Upper lobe of right lung (tissue), 1 donor: ENCODE measurements at regions not wholly inside any gene's neighbourhood (a gene's known extent, or its start where the extent isn't known, plus 50 kb on each side); places are given as distances from the start of the nearest gene placed in this dataset.

Source experiments
- ATAC-seq: fragments of 200-7000 bp; cut with Tn5 transposase; one replicate; pipeline ENCODE4 v1.9.1; 2020; ENCODE audit warnings: mild to moderate bottlenecking, moderate library complexity
- DNase-seq: peaks from one replicate; pipeline ENCODE4 v3.0.0-alpha.2; 2020
- H3K27ac ChIP-seq: fragments of 200-600 bp; one replicate; pipeline ENCODE4 v1.8.0; 2022
- H3K27me3 ChIP-seq: fragments of 200-600 bp; one replicate; pipeline ENCODE4 v1.8.0; 2022; ENCODE audit warnings: mild to moderate bottlenecking
- H3K36me3 ChIP-seq: fragments of 200-600 bp; one replicate; pipeline ENCODE4 v1.8.0; 2022
- H3K4me1 ChIP-seq: fragments of 200-600 bp; one replicate; pipeline ENCODE4 v1.8.0; 2022
- H3K4me3 ChIP-seq: fragments of 200-600 bp; one replicate; pipeline ENCODE4 v1.8.0; 2022; ENCODE audit warnings: mild to moderate bottlenecking
- H3K9me3 ChIP-seq: fragments of 200-600 bp; one replicate; pipeline ENCODE4 v1.8.0; 2022
- CTCF ChIP-seq: fragments of 200-600 bp; IDR thresholded peaks from one replicate; pipeline ENCODE4 v1.8.0; 2022; ENCODE audit warnings: antibody characterized with exemption
- intact Hi-C: fragments of 100-400 bp; cut with DNase I; formaldehyde crosslinking; loops from one replicate; pipeline ENCODE4 v1.11.0; 2022
- donor health status: DM: no; HTN: yes; CAD: no; lungs with severe emphysema.

- ATAC-seq (no peak), DNase-seq (peak; percentile 27)
- intact Hi-C loops = no loop called here
- Histone ChIP-seq H3K4me3 (no peak overlapping the region), H3K36me3 (no peaks in the 10 kb centered on the region), H3K4me1 (peaks cover 16% of the 10 kb centered on the region), H3K27me3 (no peaks in the 10 kb centered on the region), H3K27ac (no peak overlapping the region), H3K9me3 (no peaks in the 10 kb centered on the region)
- no peak for TF ChIP-seq CTCF
These were observed 112.3 kb downstream of the CRYAA start for GRCh38 chr21:43280949-43281633.

GRCh38 chr21:43279578-43279894, 110.7 kb downstream of the CRYAA start:
- H3K36me3 ChIP-seq = no peaks in the 10 kb centered on the region
- DNase-seq (peak; percentile 59), ATAC-seq (no peak)
- no peaks in the 10 kb centered on the region for H3K27me3 ChIP-seq
- H3K9me3 ChIP-seq = no peaks in the 10 kb centered on the region
- H3K4me1 ChIP-seq = peaks cover 16% of the 10 kb centered on the region
- intact Hi-C loops = no loop called here
- no peak overlapping the region for H3K4me3 ChIP-seq
- H3K27ac ChIP-seq = no peak overlapping the region
- no peak for TF ChIP-seq CTCF

- DNase-seq (peak; percentile 55), ATAC-seq (no peak)
- H3K36me3 ChIP-seq = no peaks in the 10 kb centered on the region
- no peaks in the 10 kb centered on the region for H3K27me3 ChIP-seq
- no peak overlapping the region for H3K27ac ChIP-seq
- intact Hi-C loops = no loop called here
- no peaks in the 10 kb centered on the region for H3K9me3 ChIP-seq
- H3K4me1 ChIP-seq = peaks cover 16% of the 10 kb centered on the region
- H3K4me3 ChIP-seq = no peak overlapping the region
- TF ChIP-seq CTCF = no peak
These were observed 110.2 kb downstream of the CRYAA start for GRCh38 chr21:43278766-43279577.

- Histone ChIP-seq H3K27me3 (no peaks in the 10 kb centered on the region), H3K4me3 (no peak overlapping the region), H3K27ac (no peak overlapping the region), H3K4me1 (peaks cover 16% of the 10 kb centered on the region), H3K9me3 (no peaks in the 10 kb centered on the region), H3K36me3 (no peaks in the 10 kb centered on the region)
- DNase-seq (peak; percentile 77), ATAC-seq (peak; percentile 42)
- no peak for TF ChIP-seq CTCF
- intact Hi-C loops = no loop called here
These were observed 109.6 kb downstream of the CRYAA start for GRCh38 chr21:43278359-43278758.

- ATAC-seq (peak; percentile 84), DNase-seq (peak; percentile 82)
- no peak overlapping the region for H3K4me3 ChIP-seq
- H3K27me3 ChIP-seq = no peaks in the 10 kb centered on the region
- no peak for TF ChIP-seq CTCF
- peaks cover 16% of the 10 kb centered on the region for H3K4me1 ChIP-seq
- H3K9me3 ChIP-seq = no peaks in the 10 kb centered on the region
- no peak overlapping the region for H3K27ac ChIP-seq
- no peaks in the 10 kb centered on the region for H3K36me3 ChIP-seq
- intact Hi-C loops = no loop called here
These were observed 108.9 kb downstream of the CRYAA start for GRCh38 chr21:43277481-43278351.
